Sigmoid colon (tissue), 4 donors: ENCODE measurements at regions not wholly inside any gene's neighbourhood (a gene's known extent, or its start where the extent isn't known, plus 50 kb on each side); places are given as distances from the start of the nearest gene placed in this dataset.

Experiments
- CTCF ChIP-seq, 4 experiments: fragments of 450-650 bp in 3 of 4; fragments of 200-600 bp in 1 of 4; IDR thresholded peaks; one replicate each; pipeline ENCODE4 v1.5.1; 2016 to 2019; ENCODE audit warnings: antibody characterized with exemption in 4 of 4, mild to moderate bottlenecking in 3 of 4, moderate library complexity in 2 of 4
- EP300 ChIP-seq, 4 donors: sonication (generic); formaldehyde crosslinking; IDR thresholded peaks; one replicate each; pipeline ENCODE4 v1.6.1; 2017; ENCODE audit warnings: antibody characterized with exemption in 4 of 4
- POLR2A ChIP-seq, 2 donors: fragments of 450-650 bp; IDR thresholded peaks; one replicate each; pipeline ENCODE4 v1.6.1; 2016; ENCODE audit warnings: antibody characterized with exemption in 2 of 2, mild to moderate bottlenecking in 2 of 2, moderate library complexity in 2 of 2
- POLR2AphosphoS5 ChIP-seq, 4 donors: sonication (generic); formaldehyde crosslinking; IDR thresholded peaks; one replicate each; pipeline ENCODE4 v1.6.1; 2017; ENCODE audit warnings: antibody characterized with exemption in 4 of 4

GRCh38 chr11:24372491-24372890 is 124.4 kb upstream of the LUZP2 start:
- TF ChIP-seq CTCF (IDR thresholded peaks at IDR 0.05) (no peak), POLR2AphosphoS5 (IDR thresholded peaks at IDR 0.05) (no peak), EP300 (IDR thresholded peaks at IDR 0.05) (no peak), POLR2A (IDR thresholded peaks at IDR 0.05) (no peak)
